ENCODE measurements at regions not wholly inside any gene's neighbourhood (a gene's known extent, or its start where the extent isn't known, plus 50 kb on each side); places are given as distances from the start of the nearest gene placed in this dataset.

DNA sequence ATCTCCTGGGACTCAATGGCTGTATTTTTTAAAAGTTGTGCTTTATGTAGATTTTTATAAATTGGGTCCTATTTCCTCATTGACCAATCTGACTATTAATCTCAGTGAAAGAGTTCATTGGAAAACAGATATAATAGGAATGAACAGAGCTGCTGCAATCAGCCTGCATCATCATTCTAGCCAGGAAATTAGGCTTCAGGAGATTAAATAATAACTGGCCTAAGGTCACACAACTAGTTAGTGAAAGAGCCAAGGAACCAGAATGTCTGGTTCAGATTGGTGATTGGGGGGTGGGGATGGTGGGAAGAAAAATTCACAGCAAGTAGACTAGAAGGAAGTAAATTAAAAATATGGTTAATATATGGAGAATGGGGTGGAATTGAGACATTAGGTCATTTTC is 180.9 kb upstream of the ROPN1 start:
- TF ChIP-seq, protein P1, sequence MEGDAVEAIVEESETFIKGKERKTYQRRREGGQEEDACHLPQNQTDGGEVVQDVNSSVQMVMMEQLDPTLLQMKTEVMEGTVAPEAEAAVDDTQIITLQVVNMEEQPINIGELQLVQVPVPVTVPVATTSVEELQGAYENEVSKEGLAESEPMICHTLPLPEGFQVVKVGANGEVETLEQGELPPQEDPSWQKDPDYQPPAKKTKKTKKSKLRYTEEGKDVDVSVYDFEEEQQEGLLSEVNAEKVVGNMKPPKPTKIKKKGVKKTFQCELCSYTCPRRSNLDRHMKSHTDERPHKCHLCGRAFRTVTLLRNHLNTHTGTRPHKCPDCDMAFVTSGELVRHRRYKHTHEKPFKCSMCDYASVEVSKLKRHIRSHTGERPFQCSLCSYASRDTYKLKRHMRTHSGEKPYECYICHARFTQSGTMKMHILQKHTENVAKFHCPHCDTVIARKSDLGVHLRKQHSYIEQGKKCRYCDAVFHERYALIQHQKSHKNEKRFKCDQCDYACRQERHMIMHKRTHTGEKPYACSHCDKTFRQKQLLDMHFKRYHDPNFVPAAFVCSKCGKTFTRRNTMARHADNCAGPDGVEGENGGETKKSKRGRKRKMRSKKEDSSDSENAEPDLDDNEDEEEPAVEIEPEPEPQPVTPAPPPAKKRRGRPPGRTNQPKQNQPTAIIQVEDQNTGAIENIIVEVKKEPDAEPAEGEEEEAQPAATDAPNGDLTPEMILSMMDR (conservative IDR thresholded peaks at IDR 0.05), result no peak
- TF ChIP-seq ZFX (IDR thresholded peaks at IDR 0.05), result no peak
